ENCODE measurements at regions not wholly inside any gene's neighbourhood (a gene's known extent, or its start where the extent isn't known, plus 50 kb on each side); places are given as distances from the start of the nearest gene placed in this dataset.

DNA sequence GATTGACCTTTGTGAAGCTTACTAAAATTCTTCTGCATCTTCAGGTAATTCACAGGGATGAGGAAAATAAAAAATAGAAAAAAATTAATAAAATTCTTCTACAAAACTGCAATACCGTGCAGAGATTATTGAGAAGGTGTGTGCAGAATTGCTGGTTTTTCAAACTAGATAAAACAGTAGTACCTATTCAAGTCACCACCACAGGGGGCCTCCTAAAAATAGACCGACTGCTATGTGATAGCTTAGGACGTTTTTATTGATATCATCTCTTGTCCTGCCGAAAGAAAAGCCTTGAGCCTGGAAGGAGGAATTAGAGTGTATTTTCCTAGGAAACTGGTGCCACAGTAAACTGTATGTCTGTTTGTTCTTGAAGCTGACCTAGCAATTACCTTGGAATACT is 325.9 kb downstream of the ZFHX3 start:
- TF ChIP-seq, protein P1, sequence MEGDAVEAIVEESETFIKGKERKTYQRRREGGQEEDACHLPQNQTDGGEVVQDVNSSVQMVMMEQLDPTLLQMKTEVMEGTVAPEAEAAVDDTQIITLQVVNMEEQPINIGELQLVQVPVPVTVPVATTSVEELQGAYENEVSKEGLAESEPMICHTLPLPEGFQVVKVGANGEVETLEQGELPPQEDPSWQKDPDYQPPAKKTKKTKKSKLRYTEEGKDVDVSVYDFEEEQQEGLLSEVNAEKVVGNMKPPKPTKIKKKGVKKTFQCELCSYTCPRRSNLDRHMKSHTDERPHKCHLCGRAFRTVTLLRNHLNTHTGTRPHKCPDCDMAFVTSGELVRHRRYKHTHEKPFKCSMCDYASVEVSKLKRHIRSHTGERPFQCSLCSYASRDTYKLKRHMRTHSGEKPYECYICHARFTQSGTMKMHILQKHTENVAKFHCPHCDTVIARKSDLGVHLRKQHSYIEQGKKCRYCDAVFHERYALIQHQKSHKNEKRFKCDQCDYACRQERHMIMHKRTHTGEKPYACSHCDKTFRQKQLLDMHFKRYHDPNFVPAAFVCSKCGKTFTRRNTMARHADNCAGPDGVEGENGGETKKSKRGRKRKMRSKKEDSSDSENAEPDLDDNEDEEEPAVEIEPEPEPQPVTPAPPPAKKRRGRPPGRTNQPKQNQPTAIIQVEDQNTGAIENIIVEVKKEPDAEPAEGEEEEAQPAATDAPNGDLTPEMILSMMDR (conservative IDR thresholded peaks at IDR 0.05; ENCODE audit: low read depth, low read length) = no peak
- TF ChIP-seq EZH2phosphoT487 (IDR thresholded peaks at IDR 0.05; ENCODE audit: borderline replicate concordance, low read length) = no peak
